CD4-positive, alpha-beta T cell (primary cell): ENCODE measurements at regions not wholly inside any gene's neighbourhood (a gene's known extent, or its start where the extent isn't known, plus 50 kb on each side); places are given as distances from the start of the nearest gene placed in this dataset.

Experiments
- ATAC-seq: fragments of 200-7000 bp; cut with Tn5 transposase; one replicate; pipeline ENCODE4 v1.10.0; 2022; ENCODE audit warnings: mild to moderate bottlenecking; ENCODE audit not compliant: poor library complexity
- CTCF ChIA-PET: fragments of 350-600 bp; sonication (Branson Sonifier 250); formaldehyde crosslinking; loops from one replicate; lab custom pipeline; 2021; ENCODE audit warnings: antibody characterized with exemption, inconsistent platforms; lab: Charles Lee
- POLR2A ChIA-PET: fragments of 350-600 bp; sonication (Branson Sonifier 250); formaldehyde crosslinking; loops from one replicate; lab custom pipeline; 2021; ENCODE audit warnings: antibody characterized with exemption, inconsistent platforms; lab: Charles Lee
- DNase-seq, 14 experiments: peaks; one replicate each; pipeline ENCODE4 v3.0.0-alpha.2; 2013 to 2020; ENCODE audit warnings: mixed read lengths in 2 of 14
- H3K27ac ChIP-seq, 2 donors: one replicate each; pipeline versions ENCODE4 v1.5.1 to v1.7.0; 2013; ENCODE audit warnings: low read length in 2 of 2, low read depth in 1 of 2, mild to moderate bottlenecking in 1 of 2
- H3K27me3 ChIP-seq, 2 experiments: 1 replicate in 1 of 2; 2 replicates in 1 of 2; pipeline versions ENCODE4 v1.6.1 to v1.7.0; 2013; ENCODE audit warnings: low read length in 2 of 2, control low read depth in 1 of 2, mild to moderate bottlenecking in 1 of 2, moderate library complexity in 1 of 2; ENCODE audit not compliant: insufficient read depth in 2 of 2, control insufficient read depth in 1 of 2
- H3K36me3 ChIP-seq: one replicate; pipeline ENCODE4 v1.6.1; 2013; ENCODE audit warnings: low read length, control low read depth; ENCODE audit not compliant: insufficient read depth
- H3K4me1 ChIP-seq: one replicate; pipeline ENCODE4 v1.6.1; 2013; ENCODE audit warnings: low read length, control low read depth; ENCODE audit not compliant: insufficient read depth
- H3K4me3 ChIP-seq: one replicate; pipeline ENCODE4 v1.5.1; 2013; ENCODE audit warnings: mild to moderate bottlenecking, low read length, moderate library complexity
- H3K9me3 ChIP-seq, 2 experiments: 1 replicate in 1 of 2; 2 replicates in 1 of 2; pipeline versions ENCODE4 v1.6.1 to v1.7.0; 2013; ENCODE audit warnings: low read length in 2 of 2, mild to moderate bottlenecking in 2 of 2, control low read depth in 1 of 2, moderate library complexity in 1 of 2; ENCODE audit not compliant: control insufficient read depth in 1 of 2, insufficient read depth in 1 of 2
- H3K27ac Mint-ChIP-seq: one replicate; pipeline ENCODE4 v1.8.0; 2020; ENCODE audit warnings: mixed read lengths
- H3K27me3 Mint-ChIP-seq: one replicate; pipeline ENCODE4 v1.8.0; 2021; ENCODE audit warnings: mixed read lengths
- H3K36me3 Mint-ChIP-seq: one replicate; pipeline ENCODE4 v1.8.0; 2021; ENCODE audit warnings: low read depth, mixed read lengths
- H3K4me1 Mint-ChIP-seq: one replicate; pipeline ENCODE4 v1.8.0; 2021; ENCODE audit warnings: low read depth, mixed read lengths
- H3K4me3 Mint-ChIP-seq: one replicate; pipeline ENCODE4 v1.8.0; 2020; ENCODE audit warnings: mild to moderate bottlenecking, mixed read lengths
- H3K9me3 Mint-ChIP-seq: one replicate; pipeline ENCODE4 v1.8.0; 2020; ENCODE audit warnings: mixed read lengths
- CTCF ChIP-seq: fragments of 200-600 bp; IDR thresholded peaks from one replicate; pipeline ENCODE4 v1.8.0; 2022; ENCODE audit warnings: antibody characterized with exemption, mild to moderate bottlenecking
- intact Hi-C, 2 experiments: fragments of 100-400 bp; cut with DNase I in 1 of 2; cut with micrococcal nuclease in 1 of 2; formaldehyde crosslinking; loops; one replicate each; pipeline versions ENCODE4 v1.15.1 to v1.9.0; 2023 to 2025; cut with DNase I, micrococcal nuclease

- Histone ChIP-seq H3K36me3 (no peaks in the 10 kb centered on the region), H3K4me1 (no peaks in the 10 kb centered on the region), H3K9me3 (no peaks in the 10 kb centered on the region), H3K27me3 (no peaks in the 10 kb centered on the region), H3K4me3 (no peak overlapping the region), H3K27ac (no peak overlapping the region)
- Mint-ChIP-seq H3K9me3 (no peaks in the 10 kb centered on the region), H3K27ac (no peak overlapping the region), H3K4me1 (no peaks in the 10 kb centered on the region), H3K27me3 (no peaks in the 10 kb centered on the region), H3K36me3 (no peaks in the 10 kb centered on the region), H3K4me3 (no peak overlapping the region)
- intact Hi-C loops, result no loop called here
- no peak for TF ChIP-seq CTCF
- POLR2A ChIA-PET, result no interaction called here
- ATAC-seq, result no peak
- no peak for DNase-seq
- CTCF ChIA-PET, result interaction anchor here (0.7 kb wide), 1 partner anchor 1098 kb away, joined by 5 read pairs; no protein-coding TSS in a partner anchor
Observed at GRCh38 chr6:113364766-113365165, 492.4 kb upstream of the MARCKS start.

- H3K4me3 ChIP-seq, result no peak overlapping the region
- no peaks in the 10 kb centered on the region for H3K36me3 ChIP-seq
- no peak for ATAC-seq
- H3K27me3 Mint-ChIP-seq, result no peaks in the 10 kb centered on the region
- intact Hi-C loops, result no loop called here
- no peaks in the 10 kb centered on the region for H3K9me3 ChIP-seq
- H3K9me3 Mint-ChIP-seq, result no peaks in the 10 kb centered on the region
- no peak for DNase-seq
- H3K4me3 Mint-ChIP-seq, result no peak overlapping the region
- no peak overlapping the region for H3K27ac Mint-ChIP-seq
- no peaks in the 10 kb centered on the region for H3K27me3 ChIP-seq
- H3K4me1 Mint-ChIP-seq, result no peaks in the 10 kb centered on the region
- H3K27ac ChIP-seq, result no peak overlapping the region
- CTCF ChIA-PET, result interaction anchor here (0.7 kb wide), 1 partner anchor 1098 kb away, joined by 5 read pairs; no protein-coding TSS in a partner anchor
- H3K36me3 Mint-ChIP-seq, result no peaks in the 10 kb centered on the region
- POLR2A ChIA-PET, result no interaction called here
- H3K4me1 ChIP-seq, result no peaks in the 10 kb centered on the region
- TF ChIP-seq CTCF, result no peak
Observed at GRCh38 chr6:113365191-113365590, 492.0 kb upstream of the MARCKS start.

- intact Hi-C loops, result no loop called here
- Mint-ChIP-seq H3K27me3 (no peaks in the 10 kb centered on the region), H3K4me1 (no peaks in the 10 kb centered on the region), H3K27ac (no peak overlapping the region), H3K9me3 (no peaks in the 10 kb centered on the region), H3K4me3 (no peak overlapping the region), H3K36me3 (no peaks in the 10 kb centered on the region)
- Histone ChIP-seq H3K36me3 (no peaks in the 10 kb centered on the region), H3K9me3 (no peaks in the 10 kb centered on the region), H3K27ac (no peak overlapping the region), H3K4me3 (no peak overlapping the region), H3K4me1 (no peaks in the 10 kb centered on the region), H3K27me3 (no peaks in the 10 kb centered on the region)
- TF ChIP-seq CTCF, result no peak
- ATAC-seq, result no peak
- ChIA-PET CTCF (no interaction called here), POLR2A (no interaction called here)
- no peak for DNase-seq
Observed at GRCh38 chr6:113366505-113366904, 490.6 kb upstream of the MARCKS start.
